ENCODE measurements at regions not wholly inside any gene's neighbourhood (a gene's known extent, or its start where the extent isn't known, plus 50 kb on each side); places are given as distances from the start of the nearest gene placed in this dataset.

DNA sequence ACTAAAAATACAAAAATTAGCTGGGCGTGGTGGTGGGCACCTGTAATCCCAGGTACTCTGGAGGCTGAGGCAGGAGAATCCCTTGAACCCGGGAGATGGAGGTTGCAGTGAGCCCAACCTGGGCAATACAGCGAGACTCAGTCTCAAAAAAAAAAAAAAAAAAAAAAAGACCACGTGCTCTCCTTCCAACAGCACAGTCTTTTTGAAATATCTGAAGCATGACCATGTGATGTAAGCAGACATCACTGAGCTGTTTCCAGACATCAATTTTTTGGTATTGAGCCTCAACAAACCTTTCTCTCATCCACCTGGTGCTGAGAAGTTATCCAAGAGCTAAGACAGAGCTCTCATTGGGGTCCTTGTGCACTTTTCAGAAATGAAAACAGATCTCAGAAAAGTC, 249.2 kb downstream of the FOXA2 start:
- TF ChIP-seq CTCF (IDR thresholded peaks at IDR 0.05; ENCODE audit: insufficient read depth, low read depth, low read length) (no peak), EZH2 (IDR thresholded peaks at IDR 0.05; ENCODE audit: insufficient read depth, low read length) (no peak)

All from astrocyte (in vitro differentiated cells and primary cell).